HepG2 (cell line): ENCODE measurements at regions not wholly inside any gene's neighbourhood (a gene's known extent, or its start where the extent isn't known, plus 50 kb on each side); places are given as distances from the start of the nearest gene placed in this dataset.

Experiments used
- ELF4 ChIP-seq: sonication (generic); formaldehyde crosslinking; IDR thresholded peaks from 2 replicates; pipeline ENCODE4 v1.5.0; 2020; ENCODE audit warnings: missing genetic modification reagents, mild to moderate bottlenecking, moderate library complexity, borderline replicate concordance
- HNRNPLL ChIP-seq: fragments of 200-400 bp; formaldehyde crosslinking; IDR thresholded peaks from 2 replicates; pipeline ENCODE4 v1.6.1; 2017; ENCODE audit warnings: mild to moderate bottlenecking, low read depth, low read length; ENCODE audit not compliant: poor library complexity, severe bottlenecking
- NR2F1 ChIP-seq, 2 experiments: fragments of 450-650 bp in 1 of 2; formaldehyde crosslinking in 1 of 2; IDR thresholded peaks; 2 replicates each; pipeline versions ENCODE4 v1.5.0 to v1.6.1; 2016 to 2020; ENCODE audit warnings: mild to moderate bottlenecking in 1 of 2, missing compliant biosample characterization in 1 of 2, missing genetic modification reagents in 1 of 2, moderate library complexity in 1 of 2
- TCF7 ChIP-seq: sonication (generic); IDR thresholded peaks from 2 replicates; pipeline ENCODE4 v1.6.1; 2016; ENCODE audit warnings: antibody characterized with exemption, low read depth
- ZNF329 ChIP-seq: sonication (generic); formaldehyde crosslinking; IDR thresholded peaks from 2 replicates; pipeline ENCODE4 v1.9.0; 2021; ENCODE audit warnings: low read depth, mild to moderate bottlenecking, missing genetic modification reagents
- TF ChIP-seq, protein P1 (sequence below): sonication (generic); formaldehyde crosslinking; IDR thresholded peaks from 2 replicates; pipeline ENCODE4 v1.5.0; 2020; ENCODE audit warnings: missing genetic modification reagents
- TF ChIP-seq, protein P2 (sequence below), 2 experiments: sonication (generic) in 1 of 2; formaldehyde crosslinking in 1 of 2; IDR thresholded peaks; 2 replicates each; pipeline versions ENCODE4 v1.5.1 to v1.6.1; 2011 to 2020; ENCODE audit warnings: borderline replicate concordance in 1 of 2, low read depth in 1 of 2, low read length in 1 of 2, mild to moderate bottlenecking in 1 of 2, missing genetic modification reagents in 1 of 2, moderate library complexity in 1 of 2
- TF ChIP-seq, protein P3 (sequence below): sonication (generic); formaldehyde crosslinking; IDR thresholded peaks from 2 replicates; pipeline ENCODE4 v1.5.0; 2020; ENCODE audit warnings: mild to moderate bottlenecking, missing genetic modification reagents, moderate library complexity
- TF ChIP-seq, protein P4 (sequence below): sonication (generic); formaldehyde crosslinking; IDR thresholded peaks from 2 replicates; pipeline ENCODE4 v1.4.0; 2020; ENCODE audit warnings: mild to moderate bottlenecking, missing genetic modification reagents

DNA sequence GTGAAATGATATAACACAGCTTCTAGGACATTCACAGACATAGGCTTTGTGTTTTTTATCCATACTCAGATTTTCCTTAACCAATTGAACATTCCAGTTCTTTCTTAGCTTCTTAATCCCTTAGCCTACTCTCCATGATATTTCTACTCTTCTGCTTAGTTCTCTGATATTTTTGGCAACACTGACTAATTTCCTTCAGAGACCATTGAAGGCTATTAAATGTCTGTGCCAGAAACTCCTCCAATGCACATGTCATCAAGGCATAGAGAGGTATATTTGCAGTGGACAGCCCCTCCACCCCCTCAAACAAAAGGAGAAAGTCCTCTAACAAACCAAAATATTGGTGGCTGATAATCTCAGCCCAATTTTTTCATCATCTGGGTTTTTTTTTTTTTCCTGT is 105.9 kb upstream of the TSC22D2 start:
- TF ChIP-seq TCF7 (no peak), ELF4 (CRISPR knock-in tag) (no peak), NR2F1 (CRISPR knock-in tag; IDR thresholded peaks at IDR 0.05) (no peak), HNRNPLL (no peak), ZNF329 (no peak)
- TF ChIP-seq, protein P1, sequence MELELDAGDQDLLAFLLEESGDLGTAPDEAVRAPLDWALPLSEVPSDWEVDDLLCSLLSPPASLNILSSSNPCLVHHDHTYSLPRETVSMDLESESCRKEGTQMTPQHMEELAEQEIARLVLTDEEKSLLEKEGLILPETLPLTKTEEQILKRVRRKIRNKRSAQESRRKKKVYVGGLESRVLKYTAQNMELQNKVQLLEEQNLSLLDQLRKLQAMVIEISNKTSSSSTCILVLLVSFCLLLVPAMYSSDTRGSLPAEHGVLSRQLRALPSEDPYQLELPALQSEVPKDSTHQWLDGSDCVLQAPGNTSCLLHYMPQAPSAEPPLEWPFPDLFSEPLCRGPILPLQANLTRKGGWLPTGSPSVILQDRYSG: no peak
- TF ChIP-seq, protein P2, sequence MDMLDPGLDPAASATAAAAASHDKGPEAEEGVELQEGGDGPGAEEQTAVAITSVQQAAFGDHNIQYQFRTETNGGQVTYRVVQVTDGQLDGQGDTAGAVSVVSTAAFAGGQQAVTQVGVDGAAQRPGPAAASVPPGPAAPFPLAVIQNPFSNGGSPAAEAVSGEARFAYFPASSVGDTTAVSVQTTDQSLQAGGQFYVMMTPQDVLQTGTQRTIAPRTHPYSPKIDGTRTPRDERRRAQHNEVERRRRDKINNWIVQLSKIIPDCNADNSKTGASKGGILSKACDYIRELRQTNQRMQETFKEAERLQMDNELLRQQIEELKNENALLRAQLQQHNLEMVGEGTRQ (IDR thresholded peaks at IDR 0.05; ENCODE audit: low read depth, low read length): no peak
- TF ChIP-seq, protein P2 (CRISPR knock-in tag; IDR thresholded peaks at IDR 0.05; ENCODE audit: borderline replicate concordance): no peak
- TF ChIP-seq, protein P3, sequence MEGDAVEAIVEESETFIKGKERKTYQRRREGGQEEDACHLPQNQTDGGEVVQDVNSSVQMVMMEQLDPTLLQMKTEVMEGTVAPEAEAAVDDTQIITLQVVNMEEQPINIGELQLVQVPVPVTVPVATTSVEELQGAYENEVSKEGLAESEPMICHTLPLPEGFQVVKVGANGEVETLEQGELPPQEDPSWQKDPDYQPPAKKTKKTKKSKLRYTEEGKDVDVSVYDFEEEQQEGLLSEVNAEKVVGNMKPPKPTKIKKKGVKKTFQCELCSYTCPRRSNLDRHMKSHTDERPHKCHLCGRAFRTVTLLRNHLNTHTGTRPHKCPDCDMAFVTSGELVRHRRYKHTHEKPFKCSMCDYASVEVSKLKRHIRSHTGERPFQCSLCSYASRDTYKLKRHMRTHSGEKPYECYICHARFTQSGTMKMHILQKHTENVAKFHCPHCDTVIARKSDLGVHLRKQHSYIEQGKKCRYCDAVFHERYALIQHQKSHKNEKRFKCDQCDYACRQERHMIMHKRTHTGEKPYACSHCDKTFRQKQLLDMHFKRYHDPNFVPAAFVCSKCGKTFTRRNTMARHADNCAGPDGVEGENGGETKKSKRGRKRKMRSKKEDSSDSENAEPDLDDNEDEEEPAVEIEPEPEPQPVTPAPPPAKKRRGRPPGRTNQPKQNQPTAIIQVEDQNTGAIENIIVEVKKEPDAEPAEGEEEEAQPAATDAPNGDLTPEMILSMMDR: no peak
- TF ChIP-seq, protein P4, sequence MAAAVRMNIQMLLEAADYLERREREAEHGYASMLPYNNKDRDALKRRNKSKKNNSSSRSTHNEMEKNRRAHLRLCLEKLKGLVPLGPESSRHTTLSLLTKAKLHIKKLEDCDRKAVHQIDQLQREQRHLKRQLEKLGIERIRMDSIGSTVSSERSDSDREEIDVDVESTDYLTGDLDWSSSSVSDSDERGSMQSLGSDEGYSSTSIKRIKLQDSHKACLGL (CRISPR knock-in tag): no peak
